Stimulated activated naive CD8-positive, alpha-beta T cell treated with anti-CD3 and anti-CD28 coated beads, Interleukin-15, amount 100 ng/mL, for 72 hours (primary cell): ENCODE measurements at regions not wholly inside any gene's neighbourhood (a gene's known extent, or its start where the extent isn't known, plus 50 kb on each side); places are given as distances from the start of the nearest gene placed in this dataset.
"Not testable (repeated sequence)": the region's sequence is repeated elsewhere in the genome, so short reads cannot be mapped to it uniquely, and the experiment has no call there.

Experiments used
- ATAC-seq: fragments of 150-1000 bp; cut with Tn5 transposase; 2 replicates; pipeline ENCODE4 v1.10.0; 2021; ENCODE audit warnings: mild to moderate bottlenecking, moderate library complexity
- DNase-seq, 2 donors: peaks; one replicate each; pipeline ENCODE4 v3.0.0; 2021 to 2022
- H3K27ac Mint-ChIP-seq, 2 donors: one replicate each; pipeline ENCODE4 v1.8.0; 2022; ENCODE audit warnings: mild to moderate bottlenecking in 2 of 2, mixed read lengths in 2 of 2, moderate library complexity in 2 of 2
- H3K27me3 Mint-ChIP-seq: one replicate; pipeline ENCODE4 v1.8.0; 2022; ENCODE audit warnings: mixed read lengths
- H3K4me1 Mint-ChIP-seq: one replicate; pipeline ENCODE4 v1.8.0; 2022; ENCODE audit warnings: mild to moderate bottlenecking, mixed read lengths
- H3K4me3 Mint-ChIP-seq, 2 donors: one replicate each; pipeline ENCODE4 v1.8.0; 2022; ENCODE audit warnings: mild to moderate bottlenecking in 2 of 2, mixed read lengths in 2 of 2, moderate library complexity in 1 of 2
- H3K9me3 Mint-ChIP-seq, 2 donors: one replicate each; pipeline ENCODE4 v1.8.0; 2022; ENCODE audit warnings: mixed read lengths in 2 of 2

- peaks cover 11% of the 10 kb centered on the region for H3K27me3 Mint-ChIP-seq
- no peak overlapping the region for H3K27ac Mint-ChIP-seq
- no peaks in the 10 kb centered on the region for H3K4me1 Mint-ChIP-seq
- DNase-seq = no peak
- no peak for ATAC-seq
- no peak overlapping the region for H3K4me3 Mint-ChIP-seq
- H3K9me3 Mint-ChIP-seq = no peaks in the 10 kb centered on the region
Measured at GRCh38 chr21:15119486-15119885, 54.7 kb upstream of the NRIP1 start.

GRCh38 chr21:15121097-15121654, 56.4 kb upstream of the NRIP1 start:
- no peak overlapping the region for H3K27ac Mint-ChIP-seq
- DNase-seq (no peak), ATAC-seq (no peak)
- H3K4me1 Mint-ChIP-seq = no peaks in the 10 kb centered on the region
- H3K9me3 Mint-ChIP-seq = no peaks in the 10 kb centered on the region
- peaks cover 11% of the 10 kb centered on the region for H3K27me3 Mint-ChIP-seq
- no peak overlapping the region for H3K4me3 Mint-ChIP-seq

- ATAC-seq (no peak), DNase-seq (no peak)
- H3K9me3 Mint-ChIP-seq = no peaks in the 10 kb centered on the region
- no peaks in the 10 kb centered on the region for H3K4me1 Mint-ChIP-seq
- peaks cover 11% of the 10 kb centered on the region for H3K27me3 Mint-ChIP-seq
- no peak overlapping the region for H3K4me3 Mint-ChIP-seq
- H3K27ac Mint-ChIP-seq = no peak overlapping the region
Measured at GRCh38 chr21:15121655-15122120, 56.9 kb upstream of the NRIP1 start.

- Mint-ChIP-seq H3K27ac (no peak overlapping the region), H3K4me3 (no peak overlapping the region), H3K4me1 (no peaks in the 10 kb centered on the region), H3K27me3 (peaks cover 11% of the 10 kb centered on the region), H3K9me3 (no peaks in the 10 kb centered on the region)
- ATAC-seq = no peak
- DNase-seq = no peak
Measured at GRCh38 chr21:15122241-15122640, 57.4 kb upstream of the NRIP1 start.

- Mint-ChIP-seq H3K9me3 (peaks cover 0 to 6% of the 10 kb centered on the region in 2 donors), H3K4me1 (peaks cover 6% of the 10 kb centered on the region), H3K27ac (no peak overlapping the region), H3K27me3 (peaks cover 11% of the 10 kb centered on the region), H3K4me3 (no peak overlapping the region)
- no peak for DNase-seq
- no peak for ATAC-seq
Measured at GRCh38 chr21:15124731-15125130, 59.9 kb upstream of the NRIP1 start.

GRCh38 chr21:15126948-15127347, 62.1 kb upstream of the NRIP1 start:
- H3K27ac Mint-ChIP-seq = no peak overlapping the region
- peaks cover 0 to 7% of the 10 kb centered on the region in 2 donors for H3K9me3 Mint-ChIP-seq
- H3K4me3 Mint-ChIP-seq = no peak overlapping the region
- H3K27me3 Mint-ChIP-seq = no peaks in the 10 kb centered on the region
- H3K4me1 Mint-ChIP-seq = peaks cover 6% of the 10 kb centered on the region
- ATAC-seq = no peak
- DNase-seq = no peak

GRCh38 chr21:15127437-15127836, 62.6 kb upstream of the NRIP1 start:
- DNase-seq (no peak), ATAC-seq (no peak)
- Mint-ChIP-seq H3K4me1 (peaks cover 6% of the 10 kb centered on the region), H3K9me3 (peaks cover 0 to 7% of the 10 kb centered on the region in 2 donors), H3K27ac (no peak overlapping the region), H3K4me3 (no peak overlapping the region), H3K27me3 (no peaks in the 10 kb centered on the region)

GRCh38 chr21:15128267-15128666, 63.5 kb upstream of the NRIP1 start:
- Mint-ChIP-seq H3K9me3 (peaks cover 0 to 7% of the 10 kb centered on the region in 2 donors), H3K27ac (no peak overlapping the region), H3K4me1 (peaks cover 6% of the 10 kb centered on the region), H3K27me3 (no peaks in the 10 kb centered on the region), H3K4me3 (no peak overlapping the region)
- ATAC-seq (no peak), DNase-seq (no peak)

GRCh38 chr21:15128714-15129113, 63.9 kb upstream of the NRIP1 start:
- DNase-seq, H3K27me3 Mint-ChIP-seq, H3K4me1 Mint-ChIP-seq, H3K9me3 Mint-ChIP-seq, H3K27ac Mint-ChIP-seq, H3K4me3 Mint-ChIP-seq, ATAC-seq: not testable (repeated sequence)

- no peak overlapping the region for H3K4me3 Mint-ChIP-seq
- no peak for DNase-seq
- H3K9me3 Mint-ChIP-seq = peaks cover 0 to 7% of the 10 kb centered on the region in 2 donors
- peaks cover 6% of the 10 kb centered on the region for H3K4me1 Mint-ChIP-seq
- H3K27me3 Mint-ChIP-seq = no peaks in the 10 kb centered on the region
- ATAC-seq = no peak
- peak overlapping the region in 1 of 2 donors; percentile 74 for H3K27ac Mint-ChIP-seq
Measured at GRCh38 chr21:15130326-15130725, 65.5 kb upstream of the NRIP1 start.

- no peak overlapping the region for H3K27ac Mint-ChIP-seq
- H3K27me3 Mint-ChIP-seq = no peaks in the 10 kb centered on the region
- peaks cover 0 to 7% of the 10 kb centered on the region in 2 donors for H3K9me3 Mint-ChIP-seq
- H3K4me3 Mint-ChIP-seq = no peak overlapping the region
- peaks cover 6% of the 10 kb centered on the region for H3K4me1 Mint-ChIP-seq
- DNase-seq (no peak), ATAC-seq (no peak)
Measured at GRCh38 chr21:15130751-15131150, 66.0 kb upstream of the NRIP1 start.

GRCh38 chr21:15132781-15133180, 68.0 kb upstream of the NRIP1 start:
- no peak for ATAC-seq
- Mint-ChIP-seq H3K27me3 (peaks cover 3% of the 10 kb centered on the region), H3K4me1 (peaks cover 6% of the 10 kb centered on the region), H3K4me3 (no peak overlapping the region), H3K27ac (no peak overlapping the region), H3K9me3 (peaks cover 0 to 7% of the 10 kb centered on the region in 2 donors)
- DNase-seq = no peak

- Mint-ChIP-seq H3K9me3 (no peaks in the 10 kb centered on the region), H3K4me1 (no peaks in the 10 kb centered on the region), H3K27me3 (peaks cover 23% of the 10 kb centered on the region), H3K27ac (no peak overlapping the region), H3K4me3 (no peak overlapping the region)
- DNase-seq = no peak
- ATAC-seq = no peak
Measured at GRCh38 chr21:15134701-15135470, 70.1 kb upstream of the NRIP1 start.

- Mint-ChIP-seq H3K4me3 (no peak overlapping the region), H3K27ac (no peak overlapping the region), H3K9me3 (no peaks in the 10 kb centered on the region), H3K27me3 (peaks cover 27% of the 10 kb centered on the region), H3K4me1 (no peaks in the 10 kb centered on the region)
- ATAC-seq = no peak
- no peak for DNase-seq
Measured at GRCh38 chr21:15135867-15136629, 71.2 kb upstream of the NRIP1 start.

GRCh38 chr21:15138490-15138889, 73.7 kb upstream of the NRIP1 start:
- Mint-ChIP-seq H3K4me3 (no peak overlapping the region), H3K27ac (no peak overlapping the region), H3K27me3 (peaks cover 27% of the 10 kb centered on the region), H3K4me1 (no peaks in the 10 kb centered on the region), H3K9me3 (no peaks in the 10 kb centered on the region)
- ATAC-seq (no peak), DNase-seq (no peak)

- ATAC-seq (no peak), DNase-seq (no peak)
- peaks cover 27% of the 10 kb centered on the region for H3K27me3 Mint-ChIP-seq
- H3K27ac Mint-ChIP-seq = no peak overlapping the region
- H3K4me1 Mint-ChIP-seq = no peaks in the 10 kb centered on the region
- H3K9me3 Mint-ChIP-seq = no peaks in the 10 kb centered on the region
- no peak overlapping the region for H3K4me3 Mint-ChIP-seq
Measured at GRCh38 chr21:15139898-15140297, 75.1 kb upstream of the NRIP1 start.
